PC-3 (cell line): ENCODE measurements at regions not wholly inside any gene's neighbourhood (a gene's known extent, or its start where the extent isn't known, plus 50 kb on each side); places are given as distances from the start of the nearest gene placed in this dataset.

Experiments used
- ATAC-seq: fragments of 200-7000 bp; cut with Tn5 transposase; 2 replicates; pipeline ENCODE4 v1.9.1; 2020; ENCODE audit warnings: mild to moderate bottlenecking, moderate library complexity
- BruUV-seq: library from RNA; stranded (reverse); fragments of 400-500 nt; replicated peaks from 2 replicates; lab custom pipeline; 2021; lab: Mats Ljungman, UMichigan
- CTCF ChIA-PET: fragments of 300-600 bp; sonication (Branson Sonifier 250); formaldehyde crosslinking; loops from one replicate; lab custom pipeline; 2022; ENCODE audit warnings: antibody characterized with exemption; lab: Charles Lee
- POLR2A ChIA-PET: fragments of 300-600 bp; sonication (Branson Sonifier 250); formaldehyde crosslinking; loops from one replicate; lab custom pipeline; 2022; ENCODE audit warnings: antibody characterized with exemption; ENCODE audit not compliant: unreplicated experiment; lab: Charles Lee
- DNase-seq: peaks from one replicate; pipeline ENCODE4 v3.0.0-alpha.2; 2015
- H2AFZ ChIP-seq: fragments of 300-600 bp; sonication (generic); 2 replicates; pipeline ENCODE4 v1.6.0; 2016; ENCODE audit warnings: antibody characterized with exemption, low read length
- H3F3A ChIP-seq: fragments of 300-600 bp; sonication (generic); one replicate; pipeline ENCODE4 v1.6.0; 2017; ENCODE audit warnings: antibody characterized with exemption, low read length, control low read depth, mild to moderate bottlenecking; ENCODE audit not compliant: unreplicated experiment
- H3K27ac ChIP-seq: fragments of 300-600 bp; sonication (generic); 2 replicates; pipeline ENCODE4 v1.5.1; 2016; ENCODE audit warnings: mild to moderate bottlenecking, low read length
- H3K27me3 ChIP-seq: fragments of 300-600 bp; sonication (generic); 2 replicates; pipeline ENCODE4 v1.6.1; 2016; ENCODE audit warnings: low read length, mixed read lengths
- H3K36me3 ChIP-seq: fragments of 300-600 bp; sonication (generic); 2 replicates; pipeline ENCODE4 v1.6.1; 2016; ENCODE audit warnings: low read depth, mixed run types, low read length, mixed read lengths
- H3K4me1 ChIP-seq: fragments of 300-600 bp; sonication (generic); 2 replicates; pipeline ENCODE4 v1.5.1; 2016; ENCODE audit warnings: low read length; ENCODE audit not compliant: insufficient read depth
- H3K4me2 ChIP-seq: fragments of 300-600 bp; sonication (generic); 2 replicates; pipeline ENCODE4 v1.6.0; 2016; ENCODE audit warnings: low read length
- H3K4me3 ChIP-seq: fragments of 300-600 bp; sonication (generic); 2 replicates; pipeline ENCODE4 v1.5.1; 2016; ENCODE audit warnings: mild to moderate bottlenecking, low read length, mixed read lengths
- H3K79me2 ChIP-seq: fragments of 300-600 bp; sonication (generic); 2 replicates; pipeline ENCODE4 v1.6.1; 2017; ENCODE audit warnings: low read length, mixed read lengths
- H3K9ac ChIP-seq: fragments of 300-600 bp; sonication (generic); 2 replicates; pipeline ENCODE4 v1.6.0; 2016; ENCODE audit warnings: mild to moderate bottlenecking, low read length
- H3K9me2 ChIP-seq: fragments of 300-600 bp; sonication (generic); replicated peaks from 2 replicates; pipeline ENCODE4 v1.6.1; 2016; ENCODE audit warnings: mixed run types, low read length, mixed read lengths
- H3K9me3 ChIP-seq: fragments of 300-600 bp; sonication (generic); 2 replicates; pipeline ENCODE4 v1.6.1; 2016; ENCODE audit warnings: low read length, mixed read lengths
- H4K20me1 ChIP-seq: fragments of 300-600 bp; sonication (generic); 2 replicates; pipeline ENCODE4 v1.6.1; 2016; ENCODE audit warnings: low read length, mixed read lengths
- EZH2 ChIP-seq: fragments of 300-600 bp; sonication (generic); IDR thresholded peaks from one replicate; pipeline ENCODE4 v1.6.1; 2017; ENCODE audit warnings: antibody characterized with exemption, mild to moderate bottlenecking, low read length; ENCODE audit not compliant: unreplicated experiment
- EZH2phosphoT487 ChIP-seq: fragments of 300-600 bp; sonication (generic); IDR thresholded peaks from 2 replicates; pipeline ENCODE4 v1.6.1; 2018; ENCODE audit warnings: mild to moderate bottlenecking, antibody characterized with exemption, low read length, borderline replicate concordance
- intact Hi-C: fragments of 100-400 bp; cut with micrococcal nuclease; formaldehyde crosslinking; loops from 2 replicates; pipeline ENCODE4 v1.9.0; 2023
- TF ChIP-seq, protein P1 (sequence below): fragments of 300-600 bp; sonication (generic); conservative IDR thresholded peaks from 2 replicates; pipeline ENCODE4 v1.5.1; 2017; ENCODE audit warnings: antibody characterized with exemption, low read depth, mild to moderate bottlenecking, low read length

DNA sequence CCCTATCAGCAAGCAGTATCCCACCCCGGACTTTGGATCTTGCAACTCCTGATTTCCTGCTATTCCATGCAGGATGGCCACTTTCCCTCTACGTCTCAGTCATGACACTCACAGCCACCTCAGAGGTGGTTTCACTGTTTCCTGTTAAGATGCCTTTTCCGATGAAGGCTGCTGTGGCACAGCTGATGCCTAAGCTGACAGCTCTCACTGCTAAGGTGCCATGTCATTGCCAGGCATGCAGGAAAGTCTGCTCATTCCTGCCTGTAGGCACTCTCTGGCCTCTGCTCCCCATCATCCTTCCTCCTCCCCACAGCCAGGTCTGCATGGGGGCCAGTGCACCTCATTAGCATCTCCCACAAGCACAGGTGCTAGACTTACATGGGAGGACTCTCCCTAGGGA, 173.0 kb downstream of the CBLN1 start:
- ATAC-seq, result no peak
- H3K27ac ChIP-seq, result no peak overlapping the region
- no peaks in the 10 kb centered on the region for H3F3A ChIP-seq
- H3K4me3 ChIP-seq, result no peak overlapping the region
- no peaks in the 10 kb centered on the region for H3K4me1 ChIP-seq
- H3K79me2 ChIP-seq, result no peaks in the 10 kb centered on the region
- no peak overlapping the region for H3K9ac ChIP-seq
- no peaks in the 10 kb centered on the region for H3K9me2 ChIP-seq
- intact Hi-C loops, result no loop called here
- H3K27me3 ChIP-seq, result peaks cover 43% of the 10 kb centered on the region; the same call in 1 of the 2 replicates
- TF ChIP-seq EZH2phosphoT487, result no peak
- TF ChIP-seq, protein P1, sequence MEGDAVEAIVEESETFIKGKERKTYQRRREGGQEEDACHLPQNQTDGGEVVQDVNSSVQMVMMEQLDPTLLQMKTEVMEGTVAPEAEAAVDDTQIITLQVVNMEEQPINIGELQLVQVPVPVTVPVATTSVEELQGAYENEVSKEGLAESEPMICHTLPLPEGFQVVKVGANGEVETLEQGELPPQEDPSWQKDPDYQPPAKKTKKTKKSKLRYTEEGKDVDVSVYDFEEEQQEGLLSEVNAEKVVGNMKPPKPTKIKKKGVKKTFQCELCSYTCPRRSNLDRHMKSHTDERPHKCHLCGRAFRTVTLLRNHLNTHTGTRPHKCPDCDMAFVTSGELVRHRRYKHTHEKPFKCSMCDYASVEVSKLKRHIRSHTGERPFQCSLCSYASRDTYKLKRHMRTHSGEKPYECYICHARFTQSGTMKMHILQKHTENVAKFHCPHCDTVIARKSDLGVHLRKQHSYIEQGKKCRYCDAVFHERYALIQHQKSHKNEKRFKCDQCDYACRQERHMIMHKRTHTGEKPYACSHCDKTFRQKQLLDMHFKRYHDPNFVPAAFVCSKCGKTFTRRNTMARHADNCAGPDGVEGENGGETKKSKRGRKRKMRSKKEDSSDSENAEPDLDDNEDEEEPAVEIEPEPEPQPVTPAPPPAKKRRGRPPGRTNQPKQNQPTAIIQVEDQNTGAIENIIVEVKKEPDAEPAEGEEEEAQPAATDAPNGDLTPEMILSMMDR, result no peak
- no peak for TF ChIP-seq EZH2
- ChIA-PET CTCF (no interaction called here), POLR2A (no interaction called here)
- H2AFZ ChIP-seq, result no peak overlapping the region
- no peak overlapping the region for H3K4me2 ChIP-seq
- no peak for DNase-seq
- H3K9me3 ChIP-seq, result no peaks in the 10 kb centered on the region
- no TSS peak for BruUV-seq
- H4K20me1 ChIP-seq, result no peaks in the 10 kb centered on the region
- H3K36me3 ChIP-seq, result no peaks in the 10 kb centered on the region

DNA sequence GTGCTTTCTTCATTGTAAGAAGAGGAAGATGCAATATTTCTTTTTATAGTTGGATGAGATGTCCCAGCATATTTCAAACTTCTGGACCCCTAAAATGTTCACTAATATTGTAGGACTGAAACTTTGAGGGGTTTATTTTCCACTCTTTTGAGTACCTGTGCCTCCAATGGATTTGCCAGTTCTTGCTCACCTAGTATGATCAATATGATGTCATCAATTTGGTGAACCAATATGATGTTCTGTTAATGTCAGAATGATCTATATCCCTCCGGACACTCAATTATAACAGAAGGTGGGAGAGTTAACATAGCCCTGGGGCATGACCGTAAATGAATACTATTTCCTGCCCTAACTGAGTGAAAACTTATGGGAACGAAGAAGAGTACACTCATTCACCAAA, 178.3 kb downstream of the CBLN1 start:
- Histone ChIP-seq H3K36me3 (no peaks in the 10 kb centered on the region), H3K9ac (no peak overlapping the region), H3K4me1 (no peaks in the 10 kb centered on the region), H3K27me3 (0 out of 2 replicates have a peak, but pooled peaks cover 9% of the 10 kb centered on the region), H3K9me2 (no peaks in the 10 kb centered on the region), H3K9me3 (no peaks in the 10 kb centered on the region), H2AFZ (no peak overlapping the region), H3K27ac (no peak overlapping the region), H3F3A (no peaks in the 10 kb centered on the region), H3K4me2 (no peak overlapping the region), H3K4me3 (no peak overlapping the region), H3K79me2 (no peaks in the 10 kb centered on the region), H4K20me1 (no peaks in the 10 kb centered on the region)
- intact Hi-C loops, result no loop called here
- DNase-seq, result no peak
- ATAC-seq, result no peak
- TF ChIP-seq EZH2, result no peak
- TF ChIP-seq, protein P1, result no peak
- ChIA-PET POLR2A (no interaction called here), CTCF (no interaction called here)
- BruUV-seq, result no TSS peak

DNA sequence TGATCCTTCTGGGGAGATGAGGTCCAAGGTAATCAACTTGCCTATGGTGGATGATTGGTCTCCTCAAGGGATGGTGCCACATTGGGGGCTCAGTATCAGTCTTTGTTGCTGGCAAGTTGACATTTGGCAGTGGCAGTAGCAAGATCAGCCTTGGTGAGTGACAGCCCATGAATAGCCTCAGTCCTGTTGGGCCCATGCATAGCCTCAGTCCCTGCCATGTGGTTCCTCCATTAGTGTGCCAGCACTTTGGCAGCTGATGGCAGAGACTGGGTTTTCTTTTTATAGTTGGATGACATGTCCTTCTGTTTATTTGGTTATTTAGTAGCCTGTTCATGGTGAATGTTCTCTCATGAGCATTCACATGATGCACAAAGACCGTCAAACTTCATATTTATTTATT, 179.6 kb downstream of the CBLN1 start:
- Histone ChIP-seq H3K4me3 (no peak overlapping the region), H3K4me2 (no peak overlapping the region), H3K27me3 (peaks cover 5% of the 10 kb centered on the region; the same call in 1 of the 2 replicates), H3K9me3 (no peaks in the 10 kb centered on the region), H3K36me3 (no peaks in the 10 kb centered on the region), H3K9me2 (no peaks in the 10 kb centered on the region), H3K4me1 (no peaks in the 10 kb centered on the region), H3F3A (no peaks in the 10 kb centered on the region), H3K27ac (no peak overlapping the region), H3K9ac (no peak overlapping the region), H4K20me1 (no peaks in the 10 kb centered on the region), H2AFZ (no peak overlapping the region), H3K79me2 (no peaks in the 10 kb centered on the region)
- TF ChIP-seq, protein P1, result no peak
- DNase-seq, result no peak
- no TSS peak for BruUV-seq
- intact Hi-C loops, result no loop called here
- ChIA-PET CTCF (no interaction called here), POLR2A (no interaction called here)
- no peak for ATAC-seq
